ENCODE measurements at regions not wholly inside any gene's neighbourhood (a gene's known extent, or its start where the extent isn't known, plus 50 kb on each side); places are given as distances from the start of the nearest gene placed in this dataset.

- Histone ChIP-seq H3K27me3 (ENCODE audit: control insufficient read depth in 1 of 2, insufficient read depth in 2 of 2, low read length in 2 of 2) (no peaks in the 10 kb centered on the region), H3K36me3 (ENCODE audit: insufficient read depth, low read length) (no peaks in the 10 kb centered on the region), H3K9me3 (ENCODE audit: low read length) (no peaks in the 10 kb centered on the region), H3K4me1 (ENCODE audit: insufficient read depth, low read length) (no peaks in the 10 kb centered on the region), H3K4me3 (ENCODE audit: low read depth in 1 of 2, low read length in 2 of 2) (no peak overlapping the region), H3K9ac (ENCODE audit: low read length) (no peak overlapping the region), H3K27ac (ENCODE audit: low read depth, low read length) (no peak overlapping the region)
Measured at GRCh38 chr3:73765878-73766545, 141.3 kb upstream of the PDZRN3 start.

- Histone ChIP-seq H3K4me1 (ENCODE audit: insufficient read depth, low read length) (peaks cover 13% of the 10 kb centered on the region), H3K27ac (ENCODE audit: low read depth, low read length) (no peak overlapping the region), H3K36me3 (ENCODE audit: insufficient read depth, low read length) (no peaks in the 10 kb centered on the region), H3K9ac (ENCODE audit: low read length) (no peak overlapping the region), H3K27me3 (ENCODE audit: control insufficient read depth in 1 of 2, insufficient read depth in 2 of 2, low read length in 2 of 2) (no peaks in the 10 kb centered on the region), H3K9me3 (ENCODE audit: low read length) (no peaks in the 10 kb centered on the region), H3K4me3 (ENCODE audit: low read depth in 1 of 2, low read length in 2 of 2) (no peak overlapping the region)
Measured at GRCh38 chr3:73762855-73763254, 138.1 kb upstream of the PDZRN3 start.

GRCh38 chr3:73759297-73759711 lies 134.6 kb upstream of the PDZRN3 start:
- Histone ChIP-seq H3K9ac (ENCODE audit: low read length) (no peak overlapping the region), H3K4me3 (ENCODE audit: low read depth in 1 of 2, low read length in 2 of 2) (no peak overlapping the region), H3K36me3 (ENCODE audit: insufficient read depth, low read length) (no peaks in the 10 kb centered on the region), H3K4me1 (ENCODE audit: insufficient read depth, low read length) (peaks cover 13% of the 10 kb centered on the region), H3K27ac (ENCODE audit: low read depth, low read length) (no peak overlapping the region), H3K27me3 (ENCODE audit: control insufficient read depth in 1 of 2, insufficient read depth in 2 of 2, low read length in 2 of 2) (no peaks in the 10 kb centered on the region), H3K9me3 (ENCODE audit: low read length) (no peaks in the 10 kb centered on the region)

- H3K9ac ChIP-seq (ENCODE audit: low read length), result no peak overlapping the region
- no peaks in the 10 kb centered on the region for H3K36me3 ChIP-seq (ENCODE audit: insufficient read depth, low read length)
- no peaks in the 10 kb centered on the region for H3K9me3 ChIP-seq (ENCODE audit: low read length)
- no peak overlapping the region for H3K27ac ChIP-seq (ENCODE audit: low read depth, low read length)
- H3K4me3 ChIP-seq (ENCODE audit: low read depth in 1 of 2, low read length in 2 of 2), result no peak overlapping the region
- peaks cover 13% of the 10 kb centered on the region for H3K4me1 ChIP-seq (ENCODE audit: insufficient read depth, low read length)
- H3K27me3 ChIP-seq (ENCODE audit: control insufficient read depth in 1 of 2, insufficient read depth in 2 of 2, low read length in 2 of 2), result no peaks in the 10 kb centered on the region
Measured at GRCh38 chr3:73757536-73757935, 132.8 kb upstream of the PDZRN3 start.

- H3K27ac ChIP-seq (ENCODE audit: low read depth, low read length), result no peak overlapping the region
- no peaks in the 10 kb centered on the region for H3K27me3 ChIP-seq (ENCODE audit: control insufficient read depth in 1 of 2, insufficient read depth in 2 of 2, low read length in 2 of 2)
- no peaks in the 10 kb centered on the region for H3K9me3 ChIP-seq (ENCODE audit: low read length)
- no peaks in the 10 kb centered on the region for H3K36me3 ChIP-seq (ENCODE audit: insufficient read depth, low read length)
- no peak overlapping the region for H3K4me3 ChIP-seq (ENCODE audit: low read depth in 1 of 2, low read length in 2 of 2)
- H3K9ac ChIP-seq (ENCODE audit: low read length), result no peak overlapping the region
- peaks cover 4% of the 10 kb centered on the region for H3K4me1 ChIP-seq (ENCODE audit: insufficient read depth, low read length)
Measured at GRCh38 chr3:73753985-73754384, 129.2 kb upstream of the PDZRN3 start.

- Histone ChIP-seq H3K9ac (ENCODE audit: low read length) (no peak overlapping the region), H3K27ac (ENCODE audit: low read depth, low read length) (no peak overlapping the region), H3K9me3 (ENCODE audit: low read length) (no peaks in the 10 kb centered on the region), H3K4me3 (ENCODE audit: low read depth in 1 of 2, low read length in 2 of 2) (no peak overlapping the region), H3K27me3 (ENCODE audit: control insufficient read depth in 1 of 2, insufficient read depth in 2 of 2, low read length in 2 of 2) (no peaks in the 10 kb centered on the region), H3K36me3 (ENCODE audit: insufficient read depth, low read length) (no peaks in the 10 kb centered on the region), H3K4me1 (ENCODE audit: insufficient read depth, low read length) (no peaks in the 10 kb centered on the region)
Measured at GRCh38 chr3:73752338-73752737, 127.6 kb upstream of the PDZRN3 start.

- Histone ChIP-seq H3K27ac (ENCODE audit: low read depth, low read length) (no peak overlapping the region), H3K27me3 (ENCODE audit: control insufficient read depth in 1 of 2, insufficient read depth in 2 of 2, low read length in 2 of 2) (no peaks in the 10 kb centered on the region), H3K36me3 (ENCODE audit: insufficient read depth, low read length) (no peaks in the 10 kb centered on the region), H3K9ac (ENCODE audit: low read length) (no peak overlapping the region), H3K4me1 (ENCODE audit: insufficient read depth, low read length) (peaks cover 4% of the 10 kb centered on the region), H3K9me3 (ENCODE audit: low read length) (no peaks in the 10 kb centered on the region), H3K4me3 (ENCODE audit: low read depth in 1 of 2, low read length in 2 of 2) (no peak overlapping the region)
Measured at GRCh38 chr3:73746623-73747022, 121.9 kb upstream of the PDZRN3 start.

GRCh38 chr3:73745526-73746191 lies 120.9 kb upstream of the PDZRN3 start:
- no peak overlapping the region for H3K27ac ChIP-seq (ENCODE audit: low read depth, low read length)
- no peaks in the 10 kb centered on the region for H3K36me3 ChIP-seq (ENCODE audit: insufficient read depth, low read length)
- no peak overlapping the region for H3K9ac ChIP-seq (ENCODE audit: low read length)
- no peaks in the 10 kb centered on the region for H3K9me3 ChIP-seq (ENCODE audit: low read length)
- H3K27me3 ChIP-seq (ENCODE audit: control insufficient read depth in 1 of 2, insufficient read depth in 2 of 2, low read length in 2 of 2), result no peaks in the 10 kb centered on the region
- H3K4me1 ChIP-seq (ENCODE audit: insufficient read depth, low read length), result peaks cover 4% of the 10 kb centered on the region
- H3K4me3 ChIP-seq (ENCODE audit: low read depth in 1 of 2, low read length in 2 of 2), result no peak overlapping the region

GRCh38 chr3:73743551-73743950 lies 118.8 kb upstream of the PDZRN3 start:
- no peak overlapping the region for H3K9ac ChIP-seq (ENCODE audit: low read length)
- H3K27me3 ChIP-seq (ENCODE audit: control insufficient read depth in 1 of 2, insufficient read depth in 2 of 2, low read length in 2 of 2), result no peaks in the 10 kb centered on the region
- H3K36me3 ChIP-seq (ENCODE audit: insufficient read depth, low read length), result no peaks in the 10 kb centered on the region
- peak overlapping the region; percentile 12 for H3K27ac ChIP-seq (ENCODE audit: low read depth, low read length)
- no peak overlapping the region for H3K4me3 ChIP-seq (ENCODE audit: low read depth in 1 of 2, low read length in 2 of 2)
- H3K4me1 ChIP-seq (ENCODE audit: insufficient read depth, low read length), result peaks cover 4% of the 10 kb centered on the region
- no peaks in the 10 kb centered on the region for H3K9me3 ChIP-seq (ENCODE audit: low read length)

GRCh38 chr3:73739791-73740453 lies 115.2 kb upstream of the PDZRN3 start:
- Histone ChIP-seq H3K9ac (ENCODE audit: low read length) (no peak overlapping the region), H3K4me1 (ENCODE audit: insufficient read depth, low read length) (no peaks in the 10 kb centered on the region), H3K4me3 (ENCODE audit: low read depth in 1 of 2, low read length in 2 of 2) (no peak overlapping the region), H3K9me3 (ENCODE audit: low read length) (no peaks in the 10 kb centered on the region), H3K27me3 (ENCODE audit: control insufficient read depth in 1 of 2, insufficient read depth in 2 of 2, low read length in 2 of 2) (no peaks in the 10 kb centered on the region), H3K27ac (ENCODE audit: low read depth, low read length) (no peak overlapping the region), H3K36me3 (ENCODE audit: insufficient read depth, low read length) (no peaks in the 10 kb centered on the region)

GRCh38 chr3:73738711-73739110 lies 114.0 kb upstream of the PDZRN3 start:
- H3K4me3 ChIP-seq (ENCODE audit: low read depth in 1 of 2, low read length in 2 of 2), result no peak overlapping the region
- H3K9ac ChIP-seq (ENCODE audit: low read length), result no peak overlapping the region
- no peak overlapping the region for H3K27ac ChIP-seq (ENCODE audit: low read depth, low read length)
- H3K4me1 ChIP-seq (ENCODE audit: insufficient read depth, low read length), result no peaks in the 10 kb centered on the region
- no peaks in the 10 kb centered on the region for H3K9me3 ChIP-seq (ENCODE audit: low read length)
- no peaks in the 10 kb centered on the region for H3K27me3 ChIP-seq (ENCODE audit: control insufficient read depth in 1 of 2, insufficient read depth in 2 of 2, low read length in 2 of 2)
- no peaks in the 10 kb centered on the region for H3K36me3 ChIP-seq (ENCODE audit: insufficient read depth, low read length)
